Loucy (cell line): ENCODE measurements at regions not wholly inside any gene's neighbourhood (a gene's known extent, or its start where the extent isn't known, plus 50 kb on each side); places are given as distances from the start of the nearest gene placed in this dataset.

ENCODE experiments used
- H2AFZ ChIP-seq: fragments of 200-600 bp; sonication (generic); 2 replicates; pipeline ENCODE4 v1.6.0; 2016; ENCODE audit warnings: antibody characterized with exemption, mild to moderate bottlenecking, low read length, moderate library complexity
- H3F3A ChIP-seq: fragments of 200-600 bp; 2 replicates; pipeline ENCODE4 v1.6.0; 2016; ENCODE audit warnings: antibody characterized with exemption, low read depth, mild to moderate bottlenecking
- H3K27me3 ChIP-seq: fragments of 200-600 bp; sonication (generic); 2 replicates; pipeline ENCODE4 v1.6.1; 2014; ENCODE audit warnings: low read length, mild to moderate bottlenecking; ENCODE audit not compliant: insufficient read depth, poor library complexity, severe bottlenecking
- H3K36me3 ChIP-seq: fragments of 200-600 bp; sonication (generic); 2 replicates; pipeline ENCODE4 v1.6.1; 2016; ENCODE audit warnings: low read length; ENCODE audit not compliant: insufficient read depth
- H3K4me1 ChIP-seq: fragments of 200-600 bp; sonication (generic); 2 replicates; pipeline ENCODE4 v1.5.1; 2014; ENCODE audit warnings: low read length, mild to moderate bottlenecking; ENCODE audit not compliant: insufficient read depth, poor library complexity, severe bottlenecking
- H3K4me2 ChIP-seq: fragments of 200-600 bp; sonication (generic); 2 replicates; pipeline ENCODE4 v1.6.0; 2014; ENCODE audit warnings: antibody characterized with exemption, low read length, low read depth, mild to moderate bottlenecking; ENCODE audit not compliant: poor library complexity, severe bottlenecking
- H3K4me3 ChIP-seq: fragments of 200-600 bp; sonication (generic); 2 replicates; pipeline ENCODE4 v1.5.1; 2014; ENCODE audit warnings: low read length, mild to moderate bottlenecking, mixed read lengths; ENCODE audit not compliant: poor library complexity, severe bottlenecking
- H3K79me2 ChIP-seq: fragments of 200-600 bp; sonication (generic); 2 replicates; pipeline ENCODE4 v1.6.1; 2014; ENCODE audit warnings: low read length; ENCODE audit not compliant: insufficient read depth
- H3K9ac ChIP-seq: fragments of 200-600 bp; sonication (generic); 2 replicates; pipeline ENCODE4 v1.6.0; 2014; ENCODE audit warnings: mild to moderate bottlenecking, low read depth, low read length, moderate library complexity; ENCODE audit not compliant: poor library complexity, severe bottlenecking
- H3K9me2 ChIP-seq: fragments of 200-600 bp; sonication (generic); replicated peaks from 2 replicates; pipeline ENCODE4 v1.6.1; 2016; ENCODE audit warnings: low read depth, low read length, mixed read lengths
- H3K9me3 ChIP-seq: fragments of 200-600 bp; sonication (generic); 2 replicates; pipeline ENCODE4 v1.6.1; 2014; ENCODE audit warnings: mild to moderate bottlenecking, antibody characterized with exemption, low read length, low read depth; ENCODE audit not compliant: insufficient read depth
- H4K20me1 ChIP-seq: fragments of 200-600 bp; sonication (generic); 2 replicates; pipeline ENCODE4 v1.6.0; 2014; ENCODE audit warnings: antibody characterized with exemption, low read length, mild to moderate bottlenecking; ENCODE audit not compliant: insufficient read depth, poor library complexity, severe bottlenecking
- CTCF ChIP-seq: fragments of 200-600 bp; sonication (generic); conservative IDR thresholded peaks from 2 replicates; pipeline ENCODE4 v1.5.1; 2014; ENCODE audit warnings: mild to moderate bottlenecking, antibody characterized with exemption, low read length
- EZH2phosphoT487 ChIP-seq: fragments of 200-600 bp; IDR thresholded peaks from 2 replicates; pipeline ENCODE4 v1.6.1; 2018; ENCODE audit warnings: antibody characterized with exemption, mild to moderate bottlenecking, moderate library complexity, borderline replicate concordance

- Histone ChIP-seq H3K9ac (no peak overlapping the region), H3K4me3 (no peak overlapping the region), H3K79me2 (no peaks in the 10 kb centered on the region), H3K36me3 (no peaks in the 10 kb centered on the region), H3F3A (no peaks in the 10 kb centered on the region), H3K9me3 (no peaks in the 10 kb centered on the region), H4K20me1 (no peaks in the 10 kb centered on the region), H2AFZ (no peak overlapping the region), H3K9me2 (no peaks in the 10 kb centered on the region), H3K4me2 (no peak overlapping the region), H3K27me3 (no peaks in the 10 kb centered on the region), H3K4me1 (no peaks in the 10 kb centered on the region)
- TF ChIP-seq EZH2phosphoT487, result no peak
- TF ChIP-seq CTCF, result no peak
Measured at GRCh38 chr4:84051089-84051488, 448.0 kb downstream of the NKX6-1 start.

GRCh38 chr4:84050015-84050414 is 449.1 kb downstream of the NKX6-1 start:
- Histone ChIP-seq H3K9me2 (no peaks in the 10 kb centered on the region), H2AFZ (no peak overlapping the region), H3K27me3 (no peaks in the 10 kb centered on the region), H3K4me2 (no peak overlapping the region), H3K9ac (no peak overlapping the region), H3K36me3 (no peaks in the 10 kb centered on the region), H3K4me3 (no peak overlapping the region), H3K9me3 (no peaks in the 10 kb centered on the region), H3F3A (no peaks in the 10 kb centered on the region), H3K4me1 (no peaks in the 10 kb centered on the region), H3K79me2 (no peaks in the 10 kb centered on the region), H4K20me1 (no peaks in the 10 kb centered on the region)
- TF ChIP-seq CTCF (no peak), EZH2phosphoT487 (no peak)

GRCh38 chr4:84046551-84046950 is 452.5 kb downstream of the NKX6-1 start:
- TF ChIP-seq CTCF (no peak), EZH2phosphoT487 (no peak)
- H3K4me1 ChIP-seq, result no peaks in the 10 kb centered on the region

More at GRCh38 chr4:84046551-84046950, 452.5 kb downstream of the NKX6-1 start:
- Histone ChIP-seq H3K9me2 (no peaks in the 10 kb centered on the region), H2AFZ (no peak overlapping the region), H3K9ac (no peak overlapping the region), H3K36me3 (no peaks in the 10 kb centered on the region), H3K27me3 (no peaks in the 10 kb centered on the region), H3K4me3 (no peak overlapping the region), H3K79me2 (no peaks in the 10 kb centered on the region), H3K4me2 (no peak overlapping the region), H3F3A (no peaks in the 10 kb centered on the region), H3K9me3 (no peaks in the 10 kb centered on the region), H4K20me1 (no peaks in the 10 kb centered on the region)
